Ovary (tissue), 7 donors: ENCODE measurements at regions not wholly inside any gene's neighbourhood (a gene's known extent, or its start where the extent isn't known, plus 50 kb on each side); places are given as distances from the start of the nearest gene placed in this dataset.
A peak's percentile ranks its signal among the peaks of the same experiment; 100 is the strongest.

Experiments used
- DNase-seq, 5 donors: peaks; one replicate each; pipeline ENCODE4 v3.0.0-alpha.2; 2019 to 2020
- H3K27ac ChIP-seq, 2 donors: fragments of 200-600 bp; one replicate each; pipeline versions ENCODE4 v1.5.1 to v1.8.0; 2019 to 2022
- H3K27me3 ChIP-seq: fragments of 200-600 bp; one replicate; pipeline ENCODE4 v1.8.0; 2022
- H3K36me3 ChIP-seq: fragments of 200-600 bp; sonication (generic); one replicate; pipeline ENCODE4 v1.5.1; 2019
- H3K4me1 ChIP-seq: one replicate; pipeline ENCODE4 v1.8.1; 2013; ENCODE audit warnings: mild to moderate bottlenecking, moderate library complexity; ENCODE audit not compliant: insufficient read depth
- H3K4me3 ChIP-seq: fragments of 200-600 bp; sonication (generic); one replicate; pipeline ENCODE4 v1.5.1; 2017
- H3K9me3 ChIP-seq, 2 donors: fragments of 200-600 bp in 1 of 2; sonication (generic) in 1 of 2; one replicate each; pipeline versions ENCODE4 v1.5.1 to v1.8.1; 2013 to 2019; ENCODE audit warnings: mild to moderate bottlenecking in 1 of 2, moderate library complexity in 1 of 2
- EP300 ChIP-seq: sonication (generic); formaldehyde crosslinking; IDR thresholded peaks from one replicate; pipeline ENCODE4 v1.6.1; 2017; ENCODE audit warnings: antibody characterized with exemption
- POLR2A ChIP-seq: fragments of 450-650 bp; IDR thresholded peaks from one replicate; pipeline ENCODE4 v1.6.1; 2017; ENCODE audit warnings: antibody characterized with exemption, mild to moderate bottlenecking, moderate library complexity
- WGBS, 3 donors: extraction: QIAGEN DNeasy Blood & Tissue Kit in 1 of 3; methylation state at CpG; one replicate each; pipeline versions ENCODE4 v1.1.5 to v1.1.7; 2013 to 2017; 5-methylcytosine and 5-hydroxymethylcytosine counted together
- intact Hi-C, 4 donors: fragments of 100-400 bp; cut with DNase I; formaldehyde crosslinking; loops; one replicate each; pipeline versions ENCODE4 v1.11.0 to v1.15.1; 2022 to 2023
- TF ChIP-seq, protein P1 (sequence below), 3 donors: fragments of 450-650 bp in 2 of 3; fragments of 200-600 bp in 1 of 3; IDR thresholded peaks; one replicate each; pipeline versions ENCODE4 v1.5.1 to v1.8.0; 2016 to 2022; ENCODE audit warnings: antibody characterized with exemption in 3 of 3, mild to moderate bottlenecking in 1 of 3
- donor health status: DM: no; HTN: no; CAD: no; lungs with moderate emphysema.
- donor health status: DM: no; HTN: no; CAD: no.
- donor health status: Bipolar disorder and iron deficiency.
- donor health status: DM: no; HTN: no; CAD: no.
- donor health status: DM: yes; HTN: yes; CAD: no.

DNA sequence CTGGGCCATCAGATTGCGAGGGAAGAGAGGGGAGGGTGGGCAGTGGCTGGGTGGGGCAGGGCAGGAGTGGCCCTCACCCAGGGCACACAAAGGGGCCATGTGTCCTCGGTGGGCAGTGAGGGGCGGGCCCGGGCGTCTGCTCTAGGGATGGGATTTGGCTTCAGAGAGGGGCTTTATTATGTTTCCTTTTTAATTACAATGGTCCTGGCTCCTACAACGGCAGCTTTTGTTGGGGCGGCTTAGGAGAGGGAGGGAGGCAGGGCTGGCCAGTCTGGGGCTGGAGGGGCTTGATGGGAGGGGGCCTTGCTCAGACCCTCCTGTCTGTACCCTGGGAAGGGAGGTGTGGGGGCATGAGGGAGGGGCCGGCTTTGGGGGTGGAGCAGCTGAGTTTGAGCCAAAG lies 102.8 kb upstream of the WNT4 start:
- no peak overlapping the region for H3K4me3 ChIP-seq
- no peaks in the 10 kb centered on the region for H3K27me3 ChIP-seq
- TF ChIP-seq EP300 (no peak), POLR2A (no peak)
- TF ChIP-seq, protein P1, sequence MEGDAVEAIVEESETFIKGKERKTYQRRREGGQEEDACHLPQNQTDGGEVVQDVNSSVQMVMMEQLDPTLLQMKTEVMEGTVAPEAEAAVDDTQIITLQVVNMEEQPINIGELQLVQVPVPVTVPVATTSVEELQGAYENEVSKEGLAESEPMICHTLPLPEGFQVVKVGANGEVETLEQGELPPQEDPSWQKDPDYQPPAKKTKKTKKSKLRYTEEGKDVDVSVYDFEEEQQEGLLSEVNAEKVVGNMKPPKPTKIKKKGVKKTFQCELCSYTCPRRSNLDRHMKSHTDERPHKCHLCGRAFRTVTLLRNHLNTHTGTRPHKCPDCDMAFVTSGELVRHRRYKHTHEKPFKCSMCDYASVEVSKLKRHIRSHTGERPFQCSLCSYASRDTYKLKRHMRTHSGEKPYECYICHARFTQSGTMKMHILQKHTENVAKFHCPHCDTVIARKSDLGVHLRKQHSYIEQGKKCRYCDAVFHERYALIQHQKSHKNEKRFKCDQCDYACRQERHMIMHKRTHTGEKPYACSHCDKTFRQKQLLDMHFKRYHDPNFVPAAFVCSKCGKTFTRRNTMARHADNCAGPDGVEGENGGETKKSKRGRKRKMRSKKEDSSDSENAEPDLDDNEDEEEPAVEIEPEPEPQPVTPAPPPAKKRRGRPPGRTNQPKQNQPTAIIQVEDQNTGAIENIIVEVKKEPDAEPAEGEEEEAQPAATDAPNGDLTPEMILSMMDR (IDR thresholded peaks at IDR 0.05): no peak
- intact Hi-C loops: no loop called here
- no peaks in the 10 kb centered on the region for H3K36me3 ChIP-seq
- no peaks in the 10 kb centered on the region for H3K4me1 ChIP-seq
- peak overlapping the region in 1 of 2 donors; percentile 46 for H3K27ac ChIP-seq
- DNase-seq: no peak
- no peaks in the 10 kb centered on the region for H3K9me3 ChIP-seq
- WGBS, 3 donors: 69 to 70% (median 69%) methylated on average over 8 of the region's 8 CpGs

DNA sequence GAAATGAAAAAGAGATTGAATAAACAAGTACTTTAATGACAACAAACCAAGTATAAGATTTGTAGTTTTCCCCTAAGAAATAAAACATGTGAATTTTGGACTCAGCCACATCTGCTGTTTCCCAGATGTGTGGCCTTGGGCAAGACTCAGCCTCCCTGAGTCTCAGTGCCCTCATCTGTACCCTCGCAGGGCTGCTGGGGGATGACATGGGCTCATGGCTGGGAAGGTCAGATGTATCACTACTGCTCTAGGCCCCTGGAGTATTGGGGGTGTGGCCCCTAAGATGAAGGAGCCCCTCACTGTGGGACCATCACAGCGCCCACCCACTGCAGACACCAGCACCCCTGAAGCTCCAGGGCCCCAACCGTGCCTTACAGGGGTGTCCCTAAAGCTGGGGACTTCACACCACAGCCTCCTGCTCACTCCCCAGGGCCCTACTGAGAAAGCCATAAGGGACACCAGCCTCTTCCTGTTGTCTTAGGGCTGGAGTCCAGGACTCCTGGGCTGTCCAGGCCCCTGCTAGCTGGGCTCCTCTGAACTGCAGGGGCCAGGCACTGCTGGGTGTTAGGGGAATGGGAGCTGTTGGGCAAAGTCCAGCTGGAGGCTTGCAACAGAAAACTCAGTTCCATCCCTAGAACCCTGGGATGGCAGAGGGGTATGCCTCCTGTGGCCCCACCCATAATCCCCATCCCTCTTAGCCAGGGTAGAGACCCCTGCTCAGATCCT lies 104.0 kb upstream of the WNT4 start:
- TF ChIP-seq, protein P1 (IDR thresholded peaks at IDR 0.05): no peak
- TF ChIP-seq EP300 (no peak), POLR2A (no peak)
- H3K4me1 ChIP-seq: no peaks in the 10 kb centered on the region
- H3K36me3 ChIP-seq: no peaks in the 10 kb centered on the region
- no peaks in the 10 kb centered on the region for H3K9me3 ChIP-seq
- no peak for DNase-seq
- no peak overlapping the region for H3K4me3 ChIP-seq
- WGBS, 3 donors: 48 to 81% (median 70%) methylated on average over 3 of the region's 3 CpGs
- H3K27me3 ChIP-seq: no peaks in the 10 kb centered on the region
- H3K27ac ChIP-seq: peak overlapping the region in 1 of 2 donors; percentile 46
- intact Hi-C loops: no loop called here

DNA sequence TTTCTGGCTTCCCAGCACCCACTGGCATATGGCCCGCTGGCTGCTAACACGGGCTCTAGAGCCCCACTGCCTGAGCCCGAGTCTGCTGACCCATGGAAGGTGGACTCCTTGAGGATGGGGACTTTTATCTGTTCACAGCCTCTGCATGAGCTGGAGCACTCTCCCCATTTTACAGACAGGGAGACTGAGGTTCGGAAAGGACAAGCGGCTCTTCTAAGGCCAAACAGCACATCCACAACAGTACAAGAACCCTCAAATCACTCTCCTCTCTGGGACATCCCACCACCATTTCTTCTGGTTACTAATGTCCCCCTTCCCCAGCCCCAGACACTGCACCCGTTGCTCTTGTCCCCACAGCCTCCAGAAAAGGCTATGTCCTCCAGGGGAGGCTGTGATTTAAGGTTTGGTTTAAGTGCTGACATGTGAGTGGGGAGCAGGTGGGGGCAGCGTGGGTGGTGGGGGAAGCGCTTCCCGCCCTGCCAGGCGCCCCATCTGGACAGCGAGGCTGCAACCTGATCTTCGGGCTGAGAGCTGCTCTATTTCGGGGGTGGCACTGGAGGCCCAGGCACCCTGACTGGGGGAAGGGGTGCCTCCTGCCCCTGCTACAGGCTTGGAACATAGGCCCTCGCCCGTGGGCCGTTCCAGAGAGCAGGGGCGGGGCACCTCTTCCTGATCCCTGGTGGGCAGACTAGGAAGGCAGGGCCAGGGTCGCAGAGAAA lies 104.8 kb upstream of the WNT4 start:
- Histone ChIP-seq H3K9me3 (no peaks in the 10 kb centered on the region), H3K27me3 (no peaks in the 10 kb centered on the region), H3K4me1 (no peaks in the 10 kb centered on the region), H3K27ac (no peak overlapping the region), H3K36me3 (no peaks in the 10 kb centered on the region), H3K4me3 (no peak overlapping the region)
- no peak for DNase-seq
- TF ChIP-seq, protein P1 (IDR thresholded peaks at IDR 0.05): no peak
- TF ChIP-seq POLR2A: no peak
- no peak for TF ChIP-seq EP300
- intact Hi-C loops: no loop called here
- WGBS, 3 donors: 75 to 85% (median 79%) methylated on average over 18 of the region's 18 CpGs

DNA sequence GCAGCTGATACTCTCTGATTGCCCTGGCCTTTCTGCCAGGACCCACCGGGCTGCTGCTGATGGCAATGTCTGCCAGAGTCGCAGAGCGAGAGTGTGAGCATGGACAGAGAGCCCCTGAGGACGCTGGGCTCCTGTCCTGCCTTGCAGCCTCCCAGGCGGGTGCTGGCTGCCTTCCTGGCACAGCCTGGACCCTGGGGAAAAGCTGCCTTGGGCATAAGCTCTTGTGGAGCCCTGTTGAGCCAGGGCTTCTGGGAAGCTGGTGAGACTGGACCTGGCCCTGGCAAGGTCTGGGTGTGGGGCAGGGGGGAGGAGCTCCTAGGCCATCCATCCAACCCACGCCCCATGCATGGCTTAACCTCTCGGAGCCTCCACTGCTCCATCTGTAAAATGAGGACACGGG lies 105.8 kb upstream of the WNT4 start:
- intact Hi-C loops: no loop called here
- Histone ChIP-seq H3K4me3 (no peak overlapping the region), H3K9me3 (no peaks in the 10 kb centered on the region), H3K27me3 (no peaks in the 10 kb centered on the region), H3K4me1 (peaks cover 2% of the 10 kb centered on the region), H3K27ac (no peak overlapping the region), H3K36me3 (no peaks in the 10 kb centered on the region)
- TF ChIP-seq POLR2A (no peak), EP300 (no peak)
- TF ChIP-seq, protein P1 (IDR thresholded peaks at IDR 0.05): no peak
- DNase-seq: no peak
- 69 to 85% (median 79%) methylated on average over 8 of the region's 8 CpGs for WGBS, 3 donors
